ENCODE measurements at regions not wholly inside any gene's neighbourhood (a gene's known extent, or its start where the extent isn't known, plus 50 kb on each side); places are given as distances from the start of the nearest gene placed in this dataset.

- no peak for DNase-seq
- H3K27ac ChIP-seq (ENCODE audit: low read depth in 2 of 2, low read length in 1 of 2) = peak overlapping the region; percentile 76; a peak in 3 of 4 replicates
- no peaks in the 10 kb centered on the region for H3K9me3 ChIP-seq
- H4K20me1 ChIP-seq (ENCODE audit: insufficient read depth) = no peaks in the 10 kb centered on the region
- H3K4me3 ChIP-seq (ENCODE audit: low read depth in 2 of 2, low read length in 1 of 2) = peak overlapping the region in 1 of 2 experiments; percentile 9; a peak in 1 of 4 replicates
- no peaks in the 10 kb centered on the region for H3K27me3 ChIP-seq (ENCODE audit: insufficient read depth)
- WGBS (ENCODE audit: low lambda C conversion rate) = 8% methylated on average over 4 of the region's 4 CpGs
- POLR2A ChIA-PET = no interaction called here
- peak overlapping the region; percentile 44; the same call in 1 of the 2 replicates for H3K4me2 ChIP-seq
- H3F3A ChIP-seq (replicated peaks; ENCODE audit: insufficient read depth) = peaks cover 54% of the 10 kb centered on the region
- CTCF ChIA-PET = no interaction called here
- peak overlapping the region; percentile 20; the same call in 1 of the 2 replicates for H3K9ac ChIP-seq
- no peaks in the 10 kb centered on the region for H3K9me2 ChIP-seq
- peaks cover 0 to 6% of the 10 kb centered on the region in 2 experiments; a peak in 1 of 4 replicates for H3K4me1 ChIP-seq (ENCODE audit: control insufficient read depth in 1 of 2, insufficient read depth in 2 of 2, low read depth in 1 of 2, low read length in 1 of 2)
- H3K36me3 ChIP-seq (replicated peaks in 1 of 2; ENCODE audit: control insufficient read depth in 1 of 2, insufficient read depth in 2 of 2, low read length in 1 of 2) = peaks cover 0 to 8% of the 10 kb centered on the region in 2 experiments
- TF ChIP-seq RCOR1 (IDR thresholded peaks at IDR 0.05; ENCODE audit: low read length) = no peak
- TF ChIP-seq CTCF (IDR thresholded peaks at IDR 0.05) = peak; percentile 41
- TF ChIP-seq TCF12 (IDR thresholded peaks at IDR 0.05) = 0 out of 2 replicates have a peak, but pooled peaks have one; percentile 7
- TF ChIP-seq RFX5 (IDR thresholded peaks at IDR 0.05; ENCODE audit: low read length) = no peak
- TF ChIP-seq YY1 (IDR thresholded peaks at IDR 0.05; ENCODE audit: low read depth) = no peak
- TF ChIP-seq EP300 (IDR thresholded peaks at IDR 0.05; ENCODE audit: borderline replicate concordance in 1 of 2, low read depth in 1 of 2, low read length in 1 of 2) = 0 out of 4 replicates have a peak, but pooled peaks of 1 of the 2 experiments have one; percentile 17
- TF ChIP-seq PBX3 (IDR thresholded peaks at IDR 0.05) = peak; percentile 17; the same call in 1 of the 2 replicates
- TF ChIP-seq SMC3 (IDR thresholded peaks at IDR 0.05; ENCODE audit: low read depth, low read length) = peak; percentile 7; the same call in 1 of the 2 replicates
- peak; percentile 28; the same call in 1 of the 2 replicates for TF ChIP-seq RAD21 (IDR thresholded peaks at IDR 0.05; ENCODE audit: low read length)
- no peak overlapping the region for H2AFZ ChIP-seq (ENCODE audit: low read depth)
- H3K79me2 ChIP-seq (ENCODE audit: insufficient read depth) = peaks cover 41% of the 10 kb centered on the region
Observed at GRCh38 chr2:56540916-56541315, 357.1 kb downstream of the CCDC85A start.

GRCh38 chr2:56542213-56542612, 358.4 kb downstream of the CCDC85A start:
- POLR2A ChIA-PET = no interaction called here
- peak overlapping the region; percentile 7; the same call in 1 of the 2 replicates for H2AFZ ChIP-seq (ENCODE audit: low read depth)

More at GRCh38 chr2:56542213-56542612, 358.4 kb downstream of the CCDC85A start:
- peak overlapping the region; percentile 87; the same call in 1 of the 2 replicates for H3K9ac ChIP-seq
- H4K20me1 ChIP-seq (ENCODE audit: insufficient read depth) = no peaks in the 10 kb centered on the region
- H3K27ac ChIP-seq (ENCODE audit: low read depth in 2 of 2, low read length in 1 of 2) = peak overlapping the region; percentile 76; a peak in 3 of 4 replicates
- peaks cover 0 to 6% of the 10 kb centered on the region in 2 experiments; a peak in 1 of 4 replicates for H3K4me1 ChIP-seq (ENCODE audit: control insufficient read depth in 1 of 2, insufficient read depth in 2 of 2, low read depth in 1 of 2, low read length in 1 of 2)
- peaks cover 54% of the 10 kb centered on the region for H3K79me2 ChIP-seq (ENCODE audit: insufficient read depth)
- H3K36me3 ChIP-seq (replicated peaks in 1 of 2; ENCODE audit: control insufficient read depth in 1 of 2, insufficient read depth in 2 of 2, low read length in 1 of 2) = peaks cover 0 to 14% of the 10 kb centered on the region in 2 experiments
- CTCF ChIA-PET = interaction anchor here (0.6 kb wide), 1 partner anchor 39 kb away, joined by 4 read pairs; no protein-coding TSS in a partner anchor
- H3K9me3 ChIP-seq = no peaks in the 10 kb centered on the region
- H3K4me2 ChIP-seq = no peak overlapping the region
- DNase-seq = no peak
- H3F3A ChIP-seq (replicated peaks; ENCODE audit: insufficient read depth) = peaks cover 50% of the 10 kb centered on the region
- TF ChIP-seq TAF1 (IDR thresholded peaks at IDR 0.05; ENCODE audit: borderline replicate concordance, low read depth, low read length) (no peak), USF2 (IDR thresholded peaks at IDR 0.05; ENCODE audit: borderline replicate concordance, low read depth, low read length) (no peak), ELF1 (IDR thresholded peaks at IDR 0.05) (no peak), RCOR1 (IDR thresholded peaks at IDR 0.05; ENCODE audit: low read length) (no peak), SMC3 (IDR thresholded peaks at IDR 0.05; ENCODE audit: low read depth, low read length) (no peak), RAD21 (IDR thresholded peaks at IDR 0.05; ENCODE audit: low read length) (no peak), YY1 (IDR thresholded peaks at IDR 0.05; ENCODE audit: low read depth) (no peak), NFIC (IDR thresholded peaks at IDR 0.05; ENCODE audit: borderline replicate concordance) (no peak), ZBTB33 (IDR thresholded peaks at IDR 0.05; ENCODE audit: borderline replicate concordance, low read depth) (no peak), POLR2AphosphoS5 (IDR thresholded peaks at IDR 0.05; ENCODE audit: low read depth, low read length) (no peak), SIN3A (IDR thresholded peaks at IDR 0.05; ENCODE audit: borderline replicate concordance, low read depth, low read length) (no peak), TCF12 (IDR thresholded peaks at IDR 0.05) (no peak), MEF2A (IDR thresholded peaks at IDR 0.05; ENCODE audit: borderline replicate concordance, low read depth) (no peak), EP300 (IDR thresholded peaks at IDR 0.05; ENCODE audit: borderline replicate concordance in 1 of 2, low read depth in 1 of 2, low read length in 1 of 2) (no peak), MXI1 (IDR thresholded peaks at IDR 0.05; ENCODE audit: low read depth, low read length) (no peak), CHD2 (IDR thresholded peaks at IDR 0.05; ENCODE audit: low read length, partially characterized antibody) (no peak), RFX5 (IDR thresholded peaks at IDR 0.05; ENCODE audit: low read length) (no peak), FOXJ3 (CRISPR knock-in tag; IDR thresholded peaks at IDR 0.05) (no peak), TEAD4 (IDR thresholded peaks at IDR 0.05; ENCODE audit: borderline replicate concordance, insufficient read depth) (no peak)
- no peaks in the 10 kb centered on the region for H3K9me2 ChIP-seq
- H3K27me3 ChIP-seq (ENCODE audit: insufficient read depth) = no peaks in the 10 kb centered on the region
- H3K4me3 ChIP-seq (ENCODE audit: low read depth in 2 of 2, low read length in 1 of 2) = no peak overlapping the region
